Tibial nerve (tissue), 3 donors: ENCODE measurements at regions not wholly inside any gene's neighbourhood (a gene's known extent, or its start where the extent isn't known, plus 50 kb on each side); places are given as distances from the start of the nearest gene placed in this dataset.

Experiments used
- CTCF ChIP-seq, 5 experiments: fragments of 200-600 bp in 3 of 5; fragments of 450-650 bp in 2 of 5; sonication (generic) in 3 of 5; IDR thresholded peaks; one replicate each; pipeline ENCODE4 v1.5.1; 2016 to 2019; ENCODE audit warnings: antibody characterized with exemption in 5 of 5, mild to moderate bottlenecking in 3 of 5, moderate library complexity in 2 of 5
- POLR2A ChIP-seq, 2 donors: fragments of 450-650 bp; IDR thresholded peaks; one replicate each; pipeline ENCODE4 v1.6.1; 2017; ENCODE audit warnings: antibody characterized with exemption in 2 of 2, mild to moderate bottlenecking in 2 of 2, moderate library complexity in 2 of 2

- TF ChIP-seq CTCF (IDR thresholded peaks at IDR 0.05) (no peak), POLR2A (IDR thresholded peaks at IDR 0.05) (no peak)
Observed at GRCh38 chr1:81151206-81151605, 649.5 kb upstream of the ADGRL2 start.
